B cell (primary cell): ENCODE measurements at regions not wholly inside any gene's neighbourhood (a gene's known extent, or its start where the extent isn't known, plus 50 kb on each side); places are given as distances from the start of the nearest gene placed in this dataset.

Experiments used
- ATAC-seq: fragments of 200-7000 bp; cut with Tn5 transposase; one replicate; pipeline ENCODE4 v1.10.0; 2021; ENCODE audit warnings: low read depth, mild to moderate bottlenecking, moderate number of reproducible peaks, moderate library complexity
- CTCF ChIA-PET: fragments of 350-600 bp; sonication (Branson Sonifier 250); formaldehyde crosslinking; loops from one replicate; lab custom pipeline; 2021; ENCODE audit warnings: antibody characterized with exemption, inconsistent platforms; lab: Charles Lee
- POLR2A ChIA-PET: fragments of 350-600 bp; sonication (Branson Sonifier 250); formaldehyde crosslinking; loops from one replicate; lab custom pipeline; 2021; ENCODE audit warnings: antibody characterized with exemption; lab: Charles Lee
- DNase-seq: peaks from one replicate; pipeline ENCODE4 v3.0.0; 2013
- H2AFZ ChIP-seq: 2 replicates; pipeline ENCODE4 v1.6.1; 2012; ENCODE audit warnings: mild to moderate bottlenecking, low read depth, low read length; ENCODE audit not compliant: insufficient read depth, poor library complexity, severe bottlenecking
- H3K27ac ChIP-seq, 2 donors: 1 replicate in 1 of 2; 2 replicates in 1 of 2; pipeline ENCODE4 v1.5.1; 2012 to 2013; ENCODE audit warnings: low read length in 2 of 2, mild to moderate bottlenecking in 2 of 2, moderate library complexity in 1 of 2
- H3K27me3 ChIP-seq, 4 experiments: fragments of 200-600 bp in 1 of 4; sonication (generic) in 1 of 4; replicated peaks in 1 of 4; 1 replicate in 2 of 4; 2 replicates in 2 of 4; pipeline versions ENCODE4 v1.6.1 to v1.7.0; 2013 to 2016; ENCODE audit warnings: low read length in 3 of 4, mild to moderate bottlenecking in 2 of 4, mixed read lengths in 1 of 4, moderate library complexity in 1 of 4; ENCODE audit not compliant: insufficient read depth in 4 of 4, control insufficient read depth in 3 of 4; ENCODE audit errors: control extremely low read depth in 1 of 4
- H3K36me3 ChIP-seq, 2 experiments: replicated peaks in 1 of 2; 1 replicate in 1 of 2; 2 replicates in 1 of 2; pipeline versions ENCODE4 v1.6.1 to v1.7.1; 2013; ENCODE audit warnings: low read length in 1 of 2; ENCODE audit not compliant: insufficient read depth in 2 of 2, control insufficient read depth in 1 of 2; ENCODE audit errors: control extremely low read depth in 1 of 2, extremely low read depth in 1 of 2
- H3K4me1 ChIP-seq, 2 donors: fragments of 200-600 bp in 1 of 2; sonication (generic) in 1 of 2; 1 replicate in 1 of 2; 2 replicates in 1 of 2; pipeline versions ENCODE4 v1.5.1 to v1.6.1; 2013 to 2017; ENCODE audit warnings: low read length in 2 of 2; ENCODE audit not compliant: control insufficient read depth in 2 of 2, insufficient read depth in 2 of 2
- H3K4me2 ChIP-seq: replicated peaks from 2 replicates; pipeline ENCODE3; 2012; ENCODE audit warnings: mild to moderate bottlenecking, low read depth, low read length; ENCODE audit not compliant: poor library complexity, severe bottlenecking
- H3K4me3 ChIP-seq, 5 experiments: fragments of 200-600 bp in 1 of 5; sonication (generic) in 1 of 5; 1 replicate in 3 of 5; 2 replicates in 2 of 5; pipeline versions ENCODE4 v1.5.1 to v1.7.0; 2011 to 2016; ENCODE audit warnings: low read length in 4 of 5, mild to moderate bottlenecking in 4 of 5, low read depth in 2 of 5, control low read depth in 1 of 5, moderate library complexity in 1 of 5; ENCODE audit not compliant: insufficient read depth in 1 of 5; ENCODE audit errors: control extremely low read depth in 1 of 5, extremely low read depth in 1 of 5
- H3K79me2 ChIP-seq: fragments of 200-600 bp; sonication (generic); one replicate; pipeline ENCODE4 v1.6.0; 2016; ENCODE audit warnings: low read length; ENCODE audit not compliant: control insufficient read depth, insufficient read depth
- H3K9ac ChIP-seq: fragments of 200-600 bp; sonication (generic); 2 replicates; pipeline ENCODE4 v1.6.1; 2017; ENCODE audit warnings: mild to moderate bottlenecking, low read length, moderate library complexity
- H3K9me3 ChIP-seq, 3 donors: one replicate each; pipeline versions ENCODE4 v1.6.1 to v1.7.1; 2013; ENCODE audit warnings: low read length in 2 of 3; ENCODE audit not compliant: control insufficient read depth in 2 of 3, insufficient read depth in 1 of 3; ENCODE audit errors: control extremely low read depth in 1 of 3
- H4K20me1 ChIP-seq: 2 replicates; pipeline ENCODE4 v1.6.0; 2012; ENCODE audit warnings: mild to moderate bottlenecking, low read length; ENCODE audit not compliant: insufficient read depth, control insufficient read depth, poor library complexity, severe bottlenecking
- H3K27ac Mint-ChIP-seq: one replicate; pipeline ENCODE4 v1.8.0; 2021; ENCODE audit warnings: mixed read lengths
- H3K27me3 Mint-ChIP-seq: one replicate; pipeline ENCODE4 v1.8.0; 2021; ENCODE audit warnings: mixed read lengths
- H3K4me1 Mint-ChIP-seq: one replicate; pipeline ENCODE4 v1.8.0; 2021; ENCODE audit warnings: mixed read lengths
- H3K4me3 Mint-ChIP-seq: one replicate; pipeline ENCODE4 v1.8.0; 2021; ENCODE audit warnings: mixed read lengths
- H3K9me3 Mint-ChIP-seq: one replicate; pipeline ENCODE4 v1.8.0; 2022; ENCODE audit warnings: mixed read lengths; ENCODE audit not compliant: insufficient read depth
- EZH2 ChIP-seq: IDR thresholded peaks from 2 replicates; pipeline ENCODE4 v1.6.1; 2012; ENCODE audit warnings: borderline replicate concordance, low read depth, mild to moderate bottlenecking, moderate library complexity, low read length; ENCODE audit not compliant: insufficient read depth, poor library complexity, severe bottlenecking
- WGBS: methylation state at CpG from one replicate; pipeline ENCODE4 v1.1.5; 2013; ENCODE audit warnings: missing lambda C conversion rate; ENCODE audit not compliant: insufficient coverage; 5-methylcytosine and 5-hydroxymethylcytosine counted together
- intact Hi-C: fragments of 100-400 bp; cut with micrococcal nuclease; formaldehyde crosslinking; loops from one replicate; pipeline ENCODE4 v1.10.0; 2022
- TF ChIP-seq, protein P1 (sequence below): fragments of 200-600 bp; IDR thresholded peaks from one replicate; pipeline ENCODE4 v1.8.0; 2022; ENCODE audit warnings: antibody characterized with exemption, mild to moderate bottlenecking

- intact Hi-C loops, result no loop called here
Measured at GRCh38 chr14:39841088-39841487, 408.9 kb upstream of the FBXO33 start.

DNA sequence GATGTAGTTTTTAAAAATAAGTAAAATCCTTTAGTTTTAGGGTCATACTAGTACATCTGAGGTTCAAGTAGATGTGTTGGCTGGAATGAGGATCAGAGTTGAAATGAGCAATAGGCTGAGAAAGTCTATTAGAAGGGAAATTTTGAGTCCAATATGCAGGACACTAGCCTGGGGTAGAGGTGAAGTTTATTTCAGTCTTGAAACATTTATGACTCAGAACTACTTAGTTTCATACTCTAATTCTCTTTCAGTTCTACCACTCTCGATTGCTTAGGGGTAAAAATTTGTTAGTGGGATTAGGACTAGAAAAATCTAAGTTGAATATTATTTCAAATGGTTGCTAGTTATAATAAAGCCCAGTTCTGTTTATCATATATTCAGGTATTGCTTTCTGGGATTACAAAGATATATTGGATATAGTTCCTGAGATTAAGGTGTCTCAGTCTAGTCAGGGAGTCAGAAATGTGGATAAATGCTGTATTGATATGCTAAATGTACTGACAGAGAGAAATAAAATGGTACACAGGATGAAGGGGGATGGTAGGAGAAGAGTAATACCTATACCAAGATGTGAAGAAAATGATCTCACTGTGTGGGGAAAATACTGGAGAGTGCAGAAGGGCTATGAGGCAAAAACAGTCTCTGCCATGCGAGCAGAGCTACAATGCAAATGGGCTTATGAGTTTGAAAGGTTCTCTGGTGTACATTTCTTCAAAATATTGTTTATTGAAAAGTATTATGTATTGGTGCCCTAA lies 395.8 kb upstream of the FBXO33 start:
- Histone ChIP-seq H3K9ac (no peak overlapping the region), H4K20me1 (no peaks in the 10 kb centered on the region), H3K27ac (no peak overlapping the region), H3K27me3 (no peaks in the 10 kb centered on the region), H2AFZ (no peak overlapping the region), H3K4me3 (no peak overlapping the region), H3K9me3 (no peaks in the 10 kb centered on the region), H3K4me1 (no peaks in the 10 kb centered on the region), H3K36me3 (no peaks in the 10 kb centered on the region), H3K79me2 (no peaks in the 10 kb centered on the region), H3K4me2 (no peak overlapping the region)
- TF ChIP-seq, protein P1, sequence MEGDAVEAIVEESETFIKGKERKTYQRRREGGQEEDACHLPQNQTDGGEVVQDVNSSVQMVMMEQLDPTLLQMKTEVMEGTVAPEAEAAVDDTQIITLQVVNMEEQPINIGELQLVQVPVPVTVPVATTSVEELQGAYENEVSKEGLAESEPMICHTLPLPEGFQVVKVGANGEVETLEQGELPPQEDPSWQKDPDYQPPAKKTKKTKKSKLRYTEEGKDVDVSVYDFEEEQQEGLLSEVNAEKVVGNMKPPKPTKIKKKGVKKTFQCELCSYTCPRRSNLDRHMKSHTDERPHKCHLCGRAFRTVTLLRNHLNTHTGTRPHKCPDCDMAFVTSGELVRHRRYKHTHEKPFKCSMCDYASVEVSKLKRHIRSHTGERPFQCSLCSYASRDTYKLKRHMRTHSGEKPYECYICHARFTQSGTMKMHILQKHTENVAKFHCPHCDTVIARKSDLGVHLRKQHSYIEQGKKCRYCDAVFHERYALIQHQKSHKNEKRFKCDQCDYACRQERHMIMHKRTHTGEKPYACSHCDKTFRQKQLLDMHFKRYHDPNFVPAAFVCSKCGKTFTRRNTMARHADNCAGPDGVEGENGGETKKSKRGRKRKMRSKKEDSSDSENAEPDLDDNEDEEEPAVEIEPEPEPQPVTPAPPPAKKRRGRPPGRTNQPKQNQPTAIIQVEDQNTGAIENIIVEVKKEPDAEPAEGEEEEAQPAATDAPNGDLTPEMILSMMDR, result no peak
- ATAC-seq, result no peak
- 50% methylated on average over 1 of the region's 2 CpGs for WGBS
- Mint-ChIP-seq H3K27ac (no peak overlapping the region), H3K4me3 (no peak overlapping the region), H3K27me3 (no peaks in the 10 kb centered on the region), H3K4me1 (no peaks in the 10 kb centered on the region), H3K9me3 (no peaks in the 10 kb centered on the region)
- intact Hi-C loops, result no loop called here
- DNase-seq, result no peak
- ChIA-PET POLR2A (no interaction called here), CTCF (no interaction called here)

More at GRCh38 chr14:39841088-39841487, 408.9 kb upstream of the FBXO33 start:
- no peak overlapping the region for H3K4me3 ChIP-seq
- H3K9ac ChIP-seq, result no peak overlapping the region
- Mint-ChIP-seq H3K4me1 (no peaks in the 10 kb centered on the region), H3K27me3 (no peaks in the 10 kb centered on the region), H3K27ac (no peak overlapping the region), H3K4me3 (no peak overlapping the region), H3K9me3 (no peaks in the 10 kb centered on the region)
- no peaks in the 10 kb centered on the region for H3K9me3 ChIP-seq
- H4K20me1 ChIP-seq, result no peaks in the 10 kb centered on the region
- ATAC-seq (no peak), DNase-seq (no peak)
- H3K79me2 ChIP-seq, result no peaks in the 10 kb centered on the region
- H2AFZ ChIP-seq, result no peak overlapping the region
- H3K27ac ChIP-seq, result no peak overlapping the region
- ChIA-PET CTCF (no interaction called here), POLR2A (no interaction called here)
- H3K4me1 ChIP-seq, result no peaks in the 10 kb centered on the region
- no peaks in the 10 kb centered on the region for H3K27me3 ChIP-seq
- no peak for TF ChIP-seq EZH2
- TF ChIP-seq, protein P1, result no peak
- H3K4me2 ChIP-seq, result no peak overlapping the region
- H3K36me3 ChIP-seq, result no peaks in the 10 kb centered on the region
